ENCODE measurements at regions not wholly inside any gene's neighbourhood (a gene's known extent, or its start where the extent isn't known, plus 50 kb on each side); places are given as distances from the start of the nearest gene placed in this dataset.

DNA sequence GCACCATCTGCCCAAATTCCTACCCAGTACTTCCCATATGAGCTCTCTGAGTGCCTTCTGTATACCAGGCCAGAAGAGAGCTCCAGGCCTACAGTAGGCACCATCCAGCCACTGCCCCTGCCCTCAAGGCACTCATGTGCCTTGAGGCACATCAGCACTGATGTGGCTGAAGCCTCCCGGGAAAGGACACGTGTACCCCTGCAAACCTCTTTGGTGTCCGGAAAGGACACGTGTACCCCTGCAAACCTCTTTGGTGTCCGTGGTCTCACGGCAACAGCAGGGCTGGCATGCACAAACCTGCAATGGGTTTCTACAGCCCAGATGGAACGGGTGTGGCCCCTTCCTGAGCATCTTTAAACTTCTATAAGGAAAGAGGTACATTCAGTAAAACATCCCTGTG, 209.4 kb upstream of the IGF1R start:
- TF ChIP-seq, protein P1, sequence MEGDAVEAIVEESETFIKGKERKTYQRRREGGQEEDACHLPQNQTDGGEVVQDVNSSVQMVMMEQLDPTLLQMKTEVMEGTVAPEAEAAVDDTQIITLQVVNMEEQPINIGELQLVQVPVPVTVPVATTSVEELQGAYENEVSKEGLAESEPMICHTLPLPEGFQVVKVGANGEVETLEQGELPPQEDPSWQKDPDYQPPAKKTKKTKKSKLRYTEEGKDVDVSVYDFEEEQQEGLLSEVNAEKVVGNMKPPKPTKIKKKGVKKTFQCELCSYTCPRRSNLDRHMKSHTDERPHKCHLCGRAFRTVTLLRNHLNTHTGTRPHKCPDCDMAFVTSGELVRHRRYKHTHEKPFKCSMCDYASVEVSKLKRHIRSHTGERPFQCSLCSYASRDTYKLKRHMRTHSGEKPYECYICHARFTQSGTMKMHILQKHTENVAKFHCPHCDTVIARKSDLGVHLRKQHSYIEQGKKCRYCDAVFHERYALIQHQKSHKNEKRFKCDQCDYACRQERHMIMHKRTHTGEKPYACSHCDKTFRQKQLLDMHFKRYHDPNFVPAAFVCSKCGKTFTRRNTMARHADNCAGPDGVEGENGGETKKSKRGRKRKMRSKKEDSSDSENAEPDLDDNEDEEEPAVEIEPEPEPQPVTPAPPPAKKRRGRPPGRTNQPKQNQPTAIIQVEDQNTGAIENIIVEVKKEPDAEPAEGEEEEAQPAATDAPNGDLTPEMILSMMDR (IDR thresholded peaks at IDR 0.05; ENCODE audit: low read depth, low read length): no peak
- TF ChIP-seq EZH2phosphoT487 (IDR thresholded peaks at IDR 0.05; ENCODE audit: low read depth): no peak

Data from OCI-LY3 (cell line).